NCI-H69 (cell line): ENCODE measurements at regions not wholly inside any gene's neighbourhood (a gene's known extent, or its start where the extent isn't known, plus 50 kb on each side); places are given as distances from the start of the nearest gene placed in this dataset.
"Not testable (repeated sequence)": the region's sequence is repeated elsewhere in the genome, so short reads cannot be mapped to it uniquely, and the experiment has no call there.

Experiments used
- DNase-seq: peaks from one replicate; lab custom pipeline; 2025; lab: John Stamatoyannopoulos, UW

GRCh38 chr17:70374496-70374895, 205.2 kb downstream of the KCNJ2 start:
- no peak for DNase-seq

- no peak for DNase-seq
These were observed 206.1 kb downstream of the KCNJ2 start for GRCh38 chr17:70375406-70375805.

- DNase-seq = no peak
These were observed 206.8 kb downstream of the KCNJ2 start for GRCh38 chr17:70375813-70376770.

GRCh38 chr17:70377654-70378053, 208.3 kb downstream of the KCNJ2 start:
- DNase-seq = no peak

GRCh38 chr17:70378076-70378475, 208.7 kb downstream of the KCNJ2 start:
- no peak for DNase-seq

- DNase-seq = no peak
These were observed 210.6 kb downstream of the KCNJ2 start for GRCh38 chr17:70379945-70380344.

- not testable (repeated sequence) for DNase-seq
These were observed 212.6 kb downstream of the KCNJ2 start for GRCh38 chr17:70381916-70382315.

GRCh38 chr17:70388326-70388725, 219.0 kb downstream of the KCNJ2 start:
- DNase-seq = no peak

- DNase-seq = not testable (repeated sequence)
These were observed 220.0 kb downstream of the KCNJ2 start for GRCh38 chr17:70389232-70389757.

- DNase-seq = no peak
These were observed 220.7 kb downstream of the KCNJ2 start for GRCh38 chr17:70390049-70390448.

- no peak for DNase-seq
These were observed 225.3 kb downstream of the KCNJ2 start for GRCh38 chr17:70394473-70395232.

GRCh38 chr17:70405492-70406220, 236.3 kb downstream of the KCNJ2 start:
- DNase-seq = no peak

- no peak for DNase-seq
These were observed 238.2 kb downstream of the KCNJ2 start for GRCh38 chr17:70407506-70407905.

- no peak for DNase-seq
These were observed 239.4 kb downstream of the KCNJ2 start for GRCh38 chr17:70408768-70409167.

GRCh38 chr17:70414300-70414699, 245.0 kb downstream of the KCNJ2 start:
- DNase-seq = no peak

GRCh38 chr17:70420861-70421445, 251.6 kb downstream of the KCNJ2 start:
- no peak for DNase-seq

GRCh38 chr17:70422862-70423261, 253.5 kb downstream of the KCNJ2 start:
- no peak for DNase-seq

- no peak for DNase-seq
These were observed 254.2 kb downstream of the KCNJ2 start for GRCh38 chr17:70423562-70423961.

- no peak for DNase-seq
These were observed 257.4 kb downstream of the KCNJ2 start for GRCh38 chr17:70426752-70427151.

- no peak for DNase-seq
These were observed 265.5 kb downstream of the KCNJ2 start for GRCh38 chr17:70434536-70435490.
